HepG2 (cell line): ENCODE measurements at regions not wholly inside any gene's neighbourhood (a gene's known extent, or its start where the extent isn't known, plus 50 kb on each side); places are given as distances from the start of the nearest gene placed in this dataset.

Source experiments
- ATAC-seq: fragments of 200-7000 bp; cut with Tn5 transposase; 3 replicates; pipeline ENCODE4 v1.9.1; 2020; ENCODE audit warnings: mild to moderate bottlenecking, moderate library complexity
- BruUV-seq: library from RNA; stranded (reverse); fragments of 400-500 nt; replicated peaks from 2 replicates; lab custom pipeline; 2021; lab: Mats Ljungman, UMichigan
- CTCF ChIA-PET: fragments of 300-600 bp; formaldehyde crosslinking; extraction: SDS; loops from one replicate; lab custom pipeline; 2021; ENCODE audit warnings: low total read pairs, inconsistent platforms, low intra/inter-chr PET ratio; lab: Yijun Ruan, JAX
- POLR2A ChIA-PET: fragments of 350-600 bp; sonication (Branson Sonifier 250); formaldehyde crosslinking; loops from one replicate; lab custom pipeline; 2020; ENCODE audit warnings: antibody characterized with exemption, inconsistent platforms; lab: Yijun Ruan, JAX
- DNase-seq: peaks from one replicate; pipeline ENCODE4 v3.0.0-alpha.2; 2015; ENCODE audit warnings: low spot score
- FAIRE-seq: peaks from 3 replicates; lab custom pipeline; 2011; peaks lifted over from hg19 to GRCh38; lab: Jason Lieb, UNC
- H2AFZ ChIP-seq: one replicate; pipeline ENCODE4 v1.6.1; 2011; ENCODE audit warnings: low read length, inconsistent platforms
- H3K27ac ChIP-seq: fragments of 300-600 bp; 3 replicates; pipeline ENCODE4 v1.8.0; 2011; ENCODE audit warnings: mixed run types, mild to moderate bottlenecking, mixed read lengths, low read length, inconsistent platforms; ENCODE audit not compliant: insufficient read depth; ENCODE audit errors: extremely low read length
- H3K27me3 ChIP-seq, 2 experiments: fragments of 200-600 bp in 1 of 2; 2 replicates in 1 of 2; 3 replicates in 1 of 2; pipeline versions ENCODE4 v1.6.0 to v1.8.0; 2011; ENCODE audit warnings: low read length in 2 of 2, mild to moderate bottlenecking in 2 of 2, moderate library complexity in 2 of 2, inconsistent platforms in 1 of 2; ENCODE audit not compliant: insufficient read depth in 2 of 2, control insufficient read depth in 1 of 2
- H3K36me3 ChIP-seq, 2 experiments: fragments of 200-600 bp in 1 of 2; replicated peaks in 1 of 2; 2 replicates in 1 of 2; 3 replicates in 1 of 2; pipeline versions ENCODE4 v1.5.1 to v1.8.0; 2011; ENCODE audit warnings: low read length in 2 of 2, inconsistent platforms in 1 of 2; ENCODE audit not compliant: insufficient read depth in 2 of 2, control insufficient read depth in 1 of 2
- H3K4me1 ChIP-seq: 2 replicates; pipeline ENCODE4 v1.5.1; 2012; ENCODE audit warnings: low read length, inconsistent platforms; ENCODE audit not compliant: insufficient read depth
- H3K4me2 ChIP-seq: 2 replicates; pipeline ENCODE4 v1.6.0; 2011; ENCODE audit warnings: low read depth, low read length, inconsistent platforms
- H3K4me3 ChIP-seq, 3 experiments: fragments of 200-600 bp in 1 of 3; sonication (generic), shearing (Covaris generic) in 1 of 3; replicated peaks in 1 of 3; 2 replicates each; pipeline ENCODE4 v1.5.1; 2011 to 2016; ENCODE audit warnings: low read length in 3 of 3, inconsistent platforms in 2 of 3, low read depth in 2 of 3, mild to moderate bottlenecking in 2 of 3, control low read depth in 1 of 3, mixed read lengths in 1 of 3; ENCODE audit not compliant: insufficient read depth in 1 of 3
- H3K79me2 ChIP-seq: one replicate; pipeline ENCODE4 v1.6.1; 2011; ENCODE audit warnings: low read length, inconsistent platforms; ENCODE audit not compliant: insufficient read depth
- H3K9ac ChIP-seq: 2 replicates; pipeline ENCODE4 v1.6.0; 2011; ENCODE audit warnings: mild to moderate bottlenecking, low read depth, low read length, inconsistent platforms; ENCODE audit not compliant: insufficient read depth
- H3K9me3 ChIP-seq: 2 replicates; pipeline ENCODE4 v1.5.1; 2012; ENCODE audit warnings: mild to moderate bottlenecking, low read length
- H4K20me1 ChIP-seq: 2 replicates; pipeline ENCODE4 v1.6.0; 2011; ENCODE audit warnings: inconsistent platforms, mild to moderate bottlenecking, low read length, moderate library complexity; ENCODE audit not compliant: insufficient read depth
- GABPA ChIP-seq, 2 experiments: IDR thresholded peaks; 2 replicates each; pipeline ENCODE4 v1.6.1; 2011 to 2016; ENCODE audit warnings: low read depth in 2 of 2, low read length in 1 of 2, missing biosample characterization in 1 of 2, missing genetic modification characterization in 1 of 2
- HOXA5 ChIP-seq: sonication (generic); formaldehyde crosslinking; IDR thresholded peaks from 2 replicates; pipeline ENCODE4 v1.4.0; 2020; ENCODE audit warnings: missing genetic modification reagents
- ZNF747 ChIP-seq: sonication (generic); formaldehyde crosslinking; IDR thresholded peaks from 2 replicates; pipeline ENCODE4 v1.8.1; 2023; ENCODE audit warnings: missing genetic modification reagents, mild to moderate bottlenecking, borderline replicate concordance
- WGBS: methylation state at CpG from one replicate; pipeline ENCODE4 v1.1.6; 2017; ENCODE audit warnings: low lambda C conversion rate; 5-methylcytosine and 5-hydroxymethylcytosine counted together
- in situ Hi-C: cut with HindIII; loops from 2 replicates; pipeline ENCODE4 v1.10.0; 2017; ENCODE audit warnings: low pct_unique_long_range_greater_than_20kb; ENCODE audit not compliant: extremely low pct_ligation_motif_present
- intact Hi-C: fragments of 100-400 bp; cut with micrococcal nuclease; formaldehyde crosslinking; loops from one replicate; pipeline ENCODE4 v1.10.0; 2022; ENCODE audit not compliant: unreplicated experiment
- TF ChIP-seq, protein P1 (sequence below): sonication (generic); formaldehyde crosslinking; IDR thresholded peaks from 2 replicates; pipeline ENCODE4 v1.5.0; 2020; ENCODE audit warnings: mild to moderate bottlenecking, missing genetic modification reagents
- TF ChIP-seq, protein P2 (sequence below): sonication (generic); formaldehyde crosslinking; IDR thresholded peaks from 2 replicates; pipeline ENCODE4 v1.4.0; 2020; ENCODE audit warnings: mild to moderate bottlenecking, low read depth, missing genetic modification reagents
- TF ChIP-seq, protein P3 (sequence below), 2 experiments: IDR thresholded peaks; 2 replicates each; pipeline ENCODE4 v1.6.1; 2011 to 2012; ENCODE audit warnings: low read length in 2 of 2, borderline replicate concordance in 1 of 2, low read depth in 1 of 2, mild to moderate bottlenecking in 1 of 2, moderate library complexity in 1 of 2

DNA sequence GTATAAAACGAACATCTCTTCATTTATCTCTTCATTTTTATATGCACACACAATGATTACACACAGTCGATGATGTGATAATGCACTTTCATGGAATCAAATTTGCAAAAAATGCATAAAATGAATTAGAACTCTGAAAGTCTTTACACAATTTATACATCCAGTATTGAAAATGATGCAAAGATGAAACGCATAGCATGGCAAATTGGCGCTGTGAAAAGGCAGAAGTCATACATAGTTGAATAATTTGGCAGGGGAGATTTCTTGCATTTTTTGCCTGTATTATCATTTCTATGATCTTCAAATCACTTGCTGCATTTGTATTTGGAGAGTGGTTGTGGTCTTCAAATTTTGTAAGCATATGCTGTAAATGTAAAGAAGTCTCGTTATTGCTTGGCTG lies 150.7 kb upstream of the LGALSL start:
- FAIRE-seq (no peak), DNase-seq (no peak), ATAC-seq (no peak)
- Histone ChIP-seq H3K4me2 (no peak overlapping the region), H4K20me1 (no peaks in the 10 kb centered on the region), H2AFZ (no peak overlapping the region), H3K27ac (no peak overlapping the region), H3K27me3 (peaks cover 0 to 1% of the 10 kb centered on the region in 2 experiments; a peak in 1 of 5 replicates), H3K4me1 (no peaks in the 10 kb centered on the region), H3K79me2 (no peaks in the 10 kb centered on the region), H3K9ac (no peak overlapping the region), H3K4me3 (no peak overlapping the region), H3K36me3 (no peaks in the 10 kb centered on the region), H3K9me3 (no peaks in the 10 kb centered on the region)
- ChIA-PET POLR2A (no interaction called here), CTCF (no interaction called here)
- intact Hi-C loops (no loop called here), in situ Hi-C loops (no loop called here)
- 3% methylated on average over 5 of the region's 5 CpGs for WGBS
- BruUV-seq: no TSS peak
- TF ChIP-seq HOXA5 (CRISPR knock-in tag) (no peak), GABPA (IDR thresholded peaks at IDR 0.05; ENCODE audit: low read depth, low read length) (no peak), GABPA (CRISPR knock-in tag; IDR thresholded peaks at IDR 0.05; ENCODE audit: low read depth) (no peak), ZNF747 (CRISPR knock-in tag) (no peak)
- TF ChIP-seq, protein P1, sequence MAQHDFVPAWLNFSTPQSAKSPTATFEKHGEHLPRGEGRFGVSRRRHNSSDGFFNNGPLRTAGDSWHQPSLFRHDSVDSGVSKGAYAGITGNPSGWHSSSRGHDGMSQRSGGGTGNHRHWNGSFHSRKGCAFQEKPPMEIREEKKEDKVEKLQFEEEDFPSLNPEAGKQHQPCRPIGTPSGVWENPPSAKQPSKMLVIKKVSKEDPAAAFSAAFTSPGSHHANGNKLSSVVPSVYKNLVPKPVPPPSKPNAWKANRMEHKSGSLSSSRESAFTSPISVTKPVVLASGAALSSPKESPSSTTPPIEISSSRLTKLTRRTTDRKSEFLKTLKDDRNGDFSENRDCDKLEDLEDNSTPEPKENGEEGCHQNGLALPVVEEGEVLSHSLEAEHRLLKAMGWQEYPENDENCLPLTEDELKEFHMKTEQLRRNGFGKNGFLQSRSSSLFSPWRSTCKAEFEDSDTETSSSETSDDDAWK (CRISPR knock-in tag): no peak
- TF ChIP-seq, protein P2, sequence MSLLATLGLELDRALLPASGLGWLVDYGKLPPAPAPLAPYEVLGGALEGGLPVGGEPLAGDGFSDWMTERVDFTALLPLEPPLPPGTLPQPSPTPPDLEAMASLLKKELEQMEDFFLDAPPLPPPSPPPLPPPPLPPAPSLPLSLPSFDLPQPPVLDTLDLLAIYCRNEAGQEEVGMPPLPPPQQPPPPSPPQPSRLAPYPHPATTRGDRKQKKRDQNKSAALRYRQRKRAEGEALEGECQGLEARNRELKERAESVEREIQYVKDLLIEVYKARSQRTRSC (CRISPR knock-in tag): no peak
- TF ChIP-seq, protein P3, sequence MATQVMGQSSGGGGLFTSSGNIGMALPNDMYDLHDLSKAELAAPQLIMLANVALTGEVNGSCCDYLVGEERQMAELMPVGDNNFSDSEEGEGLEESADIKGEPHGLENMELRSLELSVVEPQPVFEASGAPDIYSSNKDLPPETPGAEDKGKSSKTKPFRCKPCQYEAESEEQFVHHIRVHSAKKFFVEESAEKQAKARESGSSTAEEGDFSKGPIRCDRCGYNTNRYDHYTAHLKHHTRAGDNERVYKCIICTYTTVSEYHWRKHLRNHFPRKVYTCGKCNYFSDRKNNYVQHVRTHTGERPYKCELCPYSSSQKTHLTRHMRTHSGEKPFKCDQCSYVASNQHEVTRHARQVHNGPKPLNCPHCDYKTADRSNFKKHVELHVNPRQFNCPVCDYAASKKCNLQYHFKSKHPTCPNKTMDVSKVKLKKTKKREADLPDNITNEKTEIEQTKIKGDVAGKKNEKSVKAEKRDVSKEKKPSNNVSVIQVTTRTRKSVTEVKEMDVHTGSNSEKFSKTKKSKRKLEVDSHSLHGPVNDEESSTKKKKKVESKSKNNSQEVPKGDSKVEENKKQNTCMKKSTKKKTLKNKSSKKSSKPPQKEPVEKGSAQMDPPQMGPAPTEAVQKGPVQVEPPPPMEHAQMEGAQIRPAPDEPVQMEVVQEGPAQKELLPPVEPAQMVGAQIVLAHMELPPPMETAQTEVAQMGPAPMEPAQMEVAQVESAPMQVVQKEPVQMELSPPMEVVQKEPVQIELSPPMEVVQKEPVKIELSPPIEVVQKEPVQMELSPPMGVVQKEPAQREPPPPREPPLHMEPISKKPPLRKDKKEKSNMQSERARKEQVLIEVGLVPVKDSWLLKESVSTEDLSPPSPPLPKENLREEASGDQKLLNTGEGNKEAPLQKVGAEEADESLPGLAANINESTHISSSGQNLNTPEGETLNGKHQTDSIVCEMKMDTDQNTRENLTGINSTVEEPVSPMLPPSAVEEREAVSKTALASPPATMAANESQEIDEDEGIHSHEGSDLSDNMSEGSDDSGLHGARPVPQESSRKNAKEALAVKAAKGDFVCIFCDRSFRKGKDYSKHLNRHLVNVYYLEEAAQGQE (IDR thresholded peaks at IDR 0.05; ENCODE audit: borderline replicate concordance in 1 of 2, low read depth in 1 of 2, low read length in 2 of 2): no peak
